SJSA1 (cell line): ENCODE measurements at regions not wholly inside any gene's neighbourhood (a gene's known extent, or its start where the extent isn't known, plus 50 kb on each side); places are given as distances from the start of the nearest gene placed in this dataset.

Source experiments
- DNase-seq, 2 experiments: peaks; one replicate each; pipeline ENCODE4 v3.0.0-alpha.2; 2015 to 2020; ENCODE audit warnings: low spot score in 2 of 2, low read depth in 1 of 2
- H3K27ac ChIP-seq: fragments of 250-450 bp; sonication (Bioruptor Pico); 2 replicates; pipeline ENCODE4 v1.5.1; 2020; ENCODE audit warnings: mild to moderate bottlenecking, moderate library complexity
- H3K27me3 ChIP-seq: fragments of 250-450 bp; sonication (Bioruptor Pico); replicated peaks from 2 replicates; pipeline ENCODE4 v1.5.1; 2020; ENCODE audit warnings: mild to moderate bottlenecking, moderate library complexity
- H3K36me3 ChIP-seq: fragments of 250-450 bp; sonication (Bioruptor Pico); 2 replicates; pipeline ENCODE4 v1.5.1; 2020; ENCODE audit warnings: mild to moderate bottlenecking
- H3K4me1 ChIP-seq: fragments of 250-450 bp; sonication (Bioruptor Pico); replicated peaks from 2 replicates; pipeline ENCODE4 v1.6.1; 2021; ENCODE audit warnings: mild to moderate bottlenecking
- H3K4me3 ChIP-seq: fragments of 250-450 bp; sonication (Bioruptor Pico); 2 replicates; pipeline ENCODE4 v1.5.1; 2020; ENCODE audit warnings: mild to moderate bottlenecking
- H3K9me3 ChIP-seq: fragments of 250-450 bp; sonication (Bioruptor Pico); replicated peaks from 2 replicates; pipeline ENCODE4 v1.5.1; 2020; ENCODE audit warnings: mild to moderate bottlenecking

DNA sequence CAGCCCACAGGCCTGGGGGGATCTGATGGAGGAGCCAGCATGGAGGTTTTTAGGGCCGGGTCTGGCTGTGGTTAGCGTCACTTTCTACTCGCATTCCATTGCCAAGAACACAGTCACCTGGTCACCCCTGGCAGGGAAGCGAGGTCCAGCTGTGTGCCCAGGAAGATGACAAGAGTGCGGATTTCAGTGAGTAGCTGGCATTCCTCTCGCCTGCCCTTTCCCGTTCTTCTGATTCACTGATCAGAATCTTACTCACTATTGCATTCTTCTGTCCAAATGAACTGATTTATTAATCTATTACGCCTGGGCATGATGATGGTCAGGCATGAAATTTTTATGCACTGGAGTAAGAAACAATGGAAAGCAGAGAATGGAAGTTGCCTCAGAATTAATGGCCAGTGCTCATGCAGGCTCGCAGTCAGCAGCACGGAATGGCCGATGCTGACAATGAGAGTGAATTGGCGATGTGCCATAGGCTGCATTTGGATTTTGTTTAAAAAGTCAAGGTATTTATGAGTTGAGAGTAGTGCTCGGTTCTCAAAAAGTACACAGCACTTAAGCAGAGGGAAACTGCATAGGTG, 76.4 kb upstream of the MGAT5 start:
- Histone ChIP-seq H3K36me3 (no peaks in the 10 kb centered on the region), H3K9me3 (no peaks in the 10 kb centered on the region), H3K4me3 (no peak overlapping the region), H3K4me1 (no peaks in the 10 kb centered on the region), H3K27me3 (no peaks in the 10 kb centered on the region), H3K27ac (no peak overlapping the region)
- no peak for DNase-seq

DNA sequence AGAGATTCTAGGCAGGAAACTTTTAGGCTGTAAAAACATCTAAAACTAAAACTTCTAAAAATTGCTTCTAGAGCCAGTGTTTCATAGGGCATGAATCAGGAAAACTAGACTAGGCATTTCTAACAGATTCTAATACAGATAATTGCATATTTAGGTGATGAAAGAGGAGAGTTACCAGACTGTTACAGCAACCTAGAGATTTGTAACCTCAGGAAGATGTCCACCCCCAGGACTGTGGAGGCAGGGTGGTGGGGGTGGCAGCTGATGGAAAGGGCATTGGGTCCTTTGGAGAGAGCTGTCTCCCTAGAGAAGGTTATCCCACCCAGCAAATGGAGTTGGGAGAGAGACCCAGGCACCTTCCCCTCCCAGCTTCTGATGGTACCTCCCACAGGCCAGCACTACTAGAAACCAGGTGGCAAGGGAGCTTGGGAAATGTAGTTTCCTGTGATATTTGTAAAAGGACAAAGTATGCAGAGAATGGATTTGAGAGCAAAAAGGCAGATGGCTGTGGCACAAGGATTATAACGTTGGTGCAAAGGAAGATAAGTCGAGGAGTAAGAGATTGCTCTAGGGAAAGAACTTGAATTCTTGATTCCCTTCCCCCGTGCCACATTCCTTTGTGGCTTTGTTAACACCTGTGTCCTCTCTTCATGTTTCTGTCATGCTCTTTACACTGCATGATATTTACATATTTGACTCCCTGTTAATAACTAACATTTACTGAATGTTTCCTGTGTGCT, 75.6 kb upstream of the MGAT5 start:
- no peaks in the 10 kb centered on the region for H3K9me3 ChIP-seq
- H3K4me3 ChIP-seq, result no peak overlapping the region
- H3K36me3 ChIP-seq, result no peaks in the 10 kb centered on the region
- no peak overlapping the region for H3K27ac ChIP-seq
- no peaks in the 10 kb centered on the region for H3K4me1 ChIP-seq
- H3K27me3 ChIP-seq, result no peaks in the 10 kb centered on the region
- DNase-seq, result no peak

- H3K4me3 ChIP-seq, result no peak overlapping the region
- no peak overlapping the region for H3K27ac ChIP-seq
- H3K4me1 ChIP-seq, result no peaks in the 10 kb centered on the region
Measured at GRCh38 chr2:134181219-134181618, 72.7 kb upstream of the MGAT5 start.

GRCh38 chr2:134183679-134184078, 70.2 kb upstream of the MGAT5 start:
- Histone ChIP-seq H3K36me3 (no peaks in the 10 kb centered on the region), H3K4me1 (no peaks in the 10 kb centered on the region), H3K27me3 (no peaks in the 10 kb centered on the region), H3K4me3 (no peak overlapping the region), H3K27ac (no peak overlapping the region), H3K9me3 (no peaks in the 10 kb centered on the region)
- no peak for DNase-seq

More at GRCh38 chr2:134181219-134181618, 72.7 kb upstream of the MGAT5 start:
- Histone ChIP-seq H3K27me3 (no peaks in the 10 kb centered on the region), H3K9me3 (no peaks in the 10 kb centered on the region), H3K36me3 (no peaks in the 10 kb centered on the region)
- no peak for DNase-seq

DNA sequence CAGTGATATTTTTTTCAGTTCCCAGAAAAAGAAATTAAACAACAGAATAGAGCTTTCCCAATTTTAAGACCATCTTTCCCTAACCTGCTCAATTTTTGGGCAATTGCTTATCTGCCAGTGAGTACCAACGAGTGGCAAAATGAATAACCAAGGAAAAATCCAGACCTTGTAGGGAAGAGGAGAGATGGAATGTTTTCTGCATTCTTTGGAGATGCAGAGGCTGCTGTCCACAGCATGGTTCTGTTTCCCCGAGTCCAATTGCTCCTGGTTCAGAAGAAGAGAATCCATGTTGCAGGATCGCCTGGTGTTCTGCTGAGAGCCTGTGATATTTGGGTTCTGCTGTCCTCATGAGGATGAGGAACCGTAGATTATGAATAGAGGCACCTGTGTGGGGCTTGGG, 68.2 kb upstream of the MGAT5 start:
- Histone ChIP-seq H3K27me3 (no peaks in the 10 kb centered on the region), H3K4me3 (no peak overlapping the region), H3K36me3 (no peaks in the 10 kb centered on the region), H3K9me3 (no peaks in the 10 kb centered on the region), H3K27ac (no peak overlapping the region), H3K4me1 (no peaks in the 10 kb centered on the region)
- no peak for DNase-seq

- H3K4me1 ChIP-seq, result no peaks in the 10 kb centered on the region
- no peaks in the 10 kb centered on the region for H3K9me3 ChIP-seq
- H3K4me3 ChIP-seq, result no peak overlapping the region
- H3K27me3 ChIP-seq, result no peaks in the 10 kb centered on the region
- no peaks in the 10 kb centered on the region for H3K36me3 ChIP-seq
- DNase-seq, result no peak
- H3K27ac ChIP-seq, result no peak overlapping the region
Measured at GRCh38 chr2:134189009-134189720, 64.7 kb upstream of the MGAT5 start.

DNA sequence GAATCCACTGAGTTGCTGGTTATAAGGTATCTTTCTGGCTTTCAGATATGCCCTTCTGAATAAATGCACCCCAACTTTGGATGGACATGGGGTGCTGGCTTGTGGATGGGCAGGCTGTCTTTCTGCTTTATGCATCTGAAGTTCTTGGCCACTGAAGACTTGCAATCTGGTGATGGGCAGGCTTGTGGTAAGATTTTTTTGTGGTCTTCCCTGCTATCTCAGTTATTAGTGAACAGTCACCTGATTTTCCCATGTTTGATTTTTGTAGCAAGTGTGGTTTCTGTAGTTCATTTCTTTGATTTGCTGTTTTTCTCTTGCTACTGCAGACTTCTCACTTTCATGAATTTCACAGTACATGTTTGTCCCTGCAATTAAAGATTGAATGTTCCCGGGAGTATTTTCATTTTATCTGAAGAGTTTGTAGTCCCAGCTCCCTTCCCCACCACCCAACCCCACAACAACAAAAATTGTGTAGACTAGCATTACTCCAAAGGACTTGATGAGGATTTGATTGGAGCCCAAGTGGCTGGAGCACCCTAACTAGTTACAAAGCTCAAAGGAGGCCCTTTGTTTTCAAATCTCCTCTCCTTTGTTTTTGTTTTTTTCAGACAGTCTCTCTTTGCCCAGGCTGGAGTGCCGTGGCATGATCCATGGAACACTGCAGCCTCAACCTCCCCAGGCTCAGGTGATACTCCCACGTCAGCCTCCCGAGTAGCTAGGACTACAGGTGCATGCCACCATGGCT, 63.6 kb upstream of the MGAT5 start:
- Histone ChIP-seq H3K27me3 (no peaks in the 10 kb centered on the region), H3K9me3 (no peaks in the 10 kb centered on the region), H3K27ac (no peak overlapping the region), H3K36me3 (no peaks in the 10 kb centered on the region), H3K4me1 (no peaks in the 10 kb centered on the region), H3K4me3 (no peak overlapping the region)
- no peak for DNase-seq

- Histone ChIP-seq H3K4me3 (no peak overlapping the region), H3K27ac (no peak overlapping the region), H3K9me3 (no peaks in the 10 kb centered on the region), H3K36me3 (no peaks in the 10 kb centered on the region), H3K27me3 (no peaks in the 10 kb centered on the region), H3K4me1 (no peaks in the 10 kb centered on the region)
- DNase-seq, result no peak
Measured at GRCh38 chr2:134190807-134191203, 63.1 kb upstream of the MGAT5 start.

DNA sequence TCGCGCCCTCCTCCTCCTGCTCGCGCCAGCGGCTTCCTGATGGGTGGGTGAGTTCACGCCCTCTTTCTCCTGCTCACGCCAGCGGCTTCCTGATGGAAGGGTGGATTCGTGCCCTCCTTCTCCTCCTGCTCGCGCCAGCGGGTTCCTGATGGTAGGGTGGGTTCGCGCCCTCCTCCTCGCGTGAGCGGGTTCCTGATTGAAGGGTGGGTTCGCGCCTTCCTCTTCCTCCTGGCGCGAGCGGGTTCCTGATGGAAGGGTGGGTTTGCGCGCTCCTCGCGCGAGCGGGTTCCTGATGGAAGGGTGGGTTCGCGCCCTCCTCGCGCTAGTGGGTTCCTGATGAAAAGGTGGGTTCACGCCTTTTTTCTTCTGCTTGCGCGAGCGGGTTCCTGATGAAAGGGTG, 62.0 kb upstream of the MGAT5 start:
- Histone ChIP-seq H3K9me3 (no peaks in the 10 kb centered on the region), H3K4me3 (no peak overlapping the region), H3K27me3 (no peaks in the 10 kb centered on the region), H3K4me1 (no peaks in the 10 kb centered on the region), H3K27ac (no peak overlapping the region), H3K36me3 (no peaks in the 10 kb centered on the region)
- no peak for DNase-seq

DNA sequence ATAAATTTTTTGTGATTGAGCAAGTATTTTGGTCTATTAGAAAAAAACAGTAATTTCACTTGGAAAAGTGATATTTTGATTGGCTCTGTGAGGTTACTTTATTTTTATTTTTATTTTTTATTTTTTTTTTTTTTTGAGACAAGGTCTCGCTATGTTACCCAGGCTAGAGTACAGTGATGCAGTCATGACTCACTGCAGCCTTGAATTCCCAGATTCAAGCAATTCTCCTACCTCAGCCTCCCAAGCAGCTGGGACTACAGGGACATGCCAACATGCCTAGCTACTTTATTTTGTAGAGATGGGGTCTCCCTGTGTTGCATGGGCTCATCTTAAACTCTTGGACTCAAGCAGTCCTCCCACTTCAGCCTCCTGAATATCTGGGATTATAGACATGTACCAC, 60.9 kb upstream of the MGAT5 start:
- Histone ChIP-seq H3K27me3 (no peaks in the 10 kb centered on the region), H3K4me3 (no peak overlapping the region), H3K36me3 (no peaks in the 10 kb centered on the region), H3K27ac (no peak overlapping the region), H3K9me3 (no peaks in the 10 kb centered on the region; the same call in 1 of the 2 replicates), H3K4me1 (no peaks in the 10 kb centered on the region)
- DNase-seq, result no peak

- Histone ChIP-seq H3K27me3 (no peaks in the 10 kb centered on the region), H3K9me3 (no peaks in the 10 kb centered on the region; the same call in 1 of the 2 replicates), H3K36me3 (no peaks in the 10 kb centered on the region), H3K27ac (no peak overlapping the region), H3K4me1 (no peaks in the 10 kb centered on the region), H3K4me3 (no peak overlapping the region)
- no peak for DNase-seq
Measured at GRCh38 chr2:134194519-134194918, 59.4 kb upstream of the MGAT5 start.

GRCh38 chr2:134195341-134195740, 58.5 kb upstream of the MGAT5 start:
- no peaks in the 10 kb centered on the region for H3K27me3 ChIP-seq
- H3K27ac ChIP-seq, result no peak overlapping the region
- no peak for DNase-seq

DNA sequence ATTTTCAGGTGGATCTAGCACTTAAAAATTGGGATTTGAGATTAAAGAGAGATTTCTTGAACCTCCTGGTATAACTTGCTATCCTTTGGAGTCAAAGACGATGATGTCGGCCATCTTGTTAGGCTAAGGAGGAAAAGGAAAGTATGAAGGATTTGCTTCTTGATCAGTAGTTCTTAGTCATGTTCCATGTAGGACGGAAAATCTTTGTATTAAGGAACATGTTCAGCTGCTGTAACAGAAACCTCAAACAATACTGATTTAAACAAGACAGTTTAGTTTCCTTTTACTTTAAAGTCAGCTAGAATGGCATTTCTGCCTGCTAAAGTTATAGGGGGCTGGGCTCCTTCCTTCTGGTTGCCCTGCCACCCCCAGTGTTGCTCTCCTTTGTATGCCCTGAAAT, 56.4 kb upstream of the MGAT5 start:
- Histone ChIP-seq H3K4me1 (no peaks in the 10 kb centered on the region), H3K36me3 (no peaks in the 10 kb centered on the region), H3K27me3 (no peaks in the 10 kb centered on the region), H3K9me3 (no peaks in the 10 kb centered on the region; the same call in 1 of the 2 replicates), H3K27ac (no peak overlapping the region), H3K4me3 (no peak overlapping the region)
- no peak for DNase-seq

More at GRCh38 chr2:134195341-134195740, 58.5 kb upstream of the MGAT5 start:
- H3K36me3 ChIP-seq, result no peaks in the 10 kb centered on the region
- H3K9me3 ChIP-seq, result no peaks in the 10 kb centered on the region; the same call in 1 of the 2 replicates
- no peak overlapping the region for H3K4me3 ChIP-seq
- H3K4me1 ChIP-seq, result no peaks in the 10 kb centered on the region
